K562 (cell line): ENCODE measurements at regions not wholly inside any gene's neighbourhood (a gene's known extent, or its start where the extent isn't known, plus 50 kb on each side); places are given as distances from the start of the nearest gene placed in this dataset.

Experiments
- ATF4 ChIP-seq: fragments of 450-650 bp; formaldehyde crosslinking; IDR thresholded peaks from 2 replicates; pipeline ENCODE4 v1.4.0; 2022; ENCODE audit warnings: mild to moderate bottlenecking, moderate library complexity
- C11orf30 ChIP-seq: fragments of 450-650 bp; IDR thresholded peaks from 2 replicates; pipeline ENCODE4 v1.6.1; 2016; ENCODE audit warnings: low read depth, mild to moderate bottlenecking
- ELF2 ChIP-seq: fragments of 250-450 bp; sonication (Bioruptor Pico); IDR thresholded peaks from 2 replicates; pipeline ENCODE4 v1.5.0; 2021; ENCODE audit warnings: mild to moderate bottlenecking
- EP300 ChIP-seq: IDR thresholded peaks from 2 replicates; pipeline ENCODE4 v1.6.1; 2012; ENCODE audit warnings: low read length, improper control_type of control experiment
- EWSR1 ChIP-seq: fragments of 450-650 bp; IDR thresholded peaks from 2 replicates; pipeline ENCODE4 v1.6.1; 2018; ENCODE audit warnings: borderline replicate concordance, mild to moderate bottlenecking, low read depth, moderate library complexity; ENCODE audit not compliant: partially characterized antibody
- EZH2 ChIP-seq: IDR thresholded peaks from 2 replicates; pipeline ENCODE4 v1.6.1; 2012; ENCODE audit warnings: low read depth, mild to moderate bottlenecking, inconsistent platforms, low read length, borderline replicate concordance
- FOXJ2 ChIP-seq: fragments of 200-800 bp; sonication (Bioruptor generic); IDR thresholded peaks from 2 replicates; pipeline ENCODE4 v1.6.1; 2016; ENCODE audit warnings: missing genetic modification characterization, missing compliant biosample characterization
- FOXP4 ChIP-seq: sonication (generic); formaldehyde crosslinking; IDR thresholded peaks from 2 replicates; pipeline ENCODE4 v1.8.0; 2022; ENCODE audit warnings: mild to moderate bottlenecking, missing genetic modification reagents, borderline replicate concordance
- HEY1 ChIP-seq: fragments of 250-450 bp; sonication (Bioruptor Pico); IDR thresholded peaks from 2 replicates; pipeline ENCODE4 v1.5.0; 2020; ENCODE audit warnings: mild to moderate bottlenecking, moderate library complexity, borderline replicate concordance
- JUN ChIP-seq, 2 experiments: sonication (generic) in 1 of 2; formaldehyde crosslinking in 1 of 2; IDR thresholded peaks; 2 replicates each; pipeline versions ENCODE4 v1.6.1 to v1.8.0; 2012 to 2022; ENCODE audit warnings: borderline replicate concordance in 2 of 2, mild to moderate bottlenecking in 2 of 2, improper control_type of control experiment in 1 of 2, low read depth in 1 of 2, low read length in 1 of 2, missing genetic modification reagents in 1 of 2
- MEIS2 ChIP-seq: fragments of 450-650 bp; IDR thresholded peaks from 2 replicates; pipeline ENCODE4 v1.6.1; 2014; ENCODE audit warnings: mild to moderate bottlenecking; ENCODE audit not compliant: partially characterized antibody
- NEUROD1 ChIP-seq: fragments of 150-350 bp; IDR thresholded peaks from 2 replicates; pipeline ENCODE4 v1.6.1; 2014; ENCODE audit warnings: borderline replicate concordance, low read length, low read depth; ENCODE audit not compliant: partially characterized antibody
- POLR2A ChIP-seq: fragments of 450-650 bp; conservative IDR thresholded peaks from 2 replicates; pipeline ENCODE4 v1.6.1; 2016
- SMAD4 ChIP-seq: fragments of 250-450 bp; sonication (Bioruptor Pico); conservative IDR thresholded peaks from 2 replicates; pipeline ENCODE4 v1.8.0; 2021; ENCODE audit warnings: inconsistent platforms, mild to moderate bottlenecking, moderate library complexity
- SNAPC5 ChIP-seq: fragments of 250-450 bp; sonication (Bioruptor Pico); IDR thresholded peaks from 2 replicates; pipeline ENCODE4 v1.8.0; 2021; ENCODE audit warnings: moderate library complexity, mild to moderate bottlenecking, inconsistent platforms
- STAG1 ChIP-seq: sonication (generic); formaldehyde crosslinking; IDR thresholded peaks from 2 replicates; pipeline ENCODE4 v1.5.0; 2020; ENCODE audit warnings: missing genetic modification reagents, borderline replicate concordance
- TCF7L2 ChIP-seq: fragments of 150-350 bp; IDR thresholded peaks from 2 replicates; pipeline ENCODE4 v1.6.1; 2016; ENCODE audit warnings: low read depth, mild to moderate bottlenecking, low read length, moderate library complexity
- TRIM24 ChIP-seq, 2 experiments: fragments of 450-650 bp; IDR thresholded peaks; 2 replicates each; pipeline ENCODE4 v1.6.1; 2016
- ZNF121 ChIP-seq: sonication (generic); formaldehyde crosslinking; conservative IDR thresholded peaks from 2 replicates; pipeline ENCODE4 v1.8.0; 2022; ENCODE audit warnings: missing genetic modification reagents
- ZNF133 ChIP-seq: fragments of 250-450 bp; sonication (Bioruptor Pico); IDR thresholded peaks from 2 replicates; pipeline ENCODE4 v1.4.0; 2020; ENCODE audit warnings: mild to moderate bottlenecking
- ZNF174 ChIP-seq: fragments of 250-450 bp; sonication (Bioruptor Pico); IDR thresholded peaks from 2 replicates; pipeline ENCODE4 v1.4.0; 2020; ENCODE audit warnings: mild to moderate bottlenecking
- ZNF184 ChIP-seq: sonication (generic); formaldehyde crosslinking; IDR thresholded peaks from 2 replicates; pipeline ENCODE4 v1.5.0; 2020; ENCODE audit warnings: missing genetic modification reagents
- ZNF197 ChIP-seq: fragments of 200-800 bp; sonication (Bioruptor generic); IDR thresholded peaks from 2 replicates; pipeline ENCODE4 v1.6.1; 2016; ENCODE audit warnings: low read depth, missing genetic modification characterization, missing compliant biosample characterization
- ZNF282 ChIP-seq: sonication (generic); formaldehyde crosslinking; IDR thresholded peaks from 2 replicates; pipeline ENCODE4 v1.8.1; 2023; ENCODE audit warnings: missing genetic modification reagents
- ZNF347 ChIP-seq: fragments of 450-650 bp; formaldehyde crosslinking; IDR thresholded peaks from 2 replicates; pipeline ENCODE4 v1.4.0; 2020; ENCODE audit warnings: low read depth, mild to moderate bottlenecking, moderate library complexity
- TF ChIP-seq, protein P1 (sequence below): fragments of 450-650 bp; formaldehyde crosslinking; conservative IDR thresholded peaks from 2 replicates; pipeline ENCODE4 v1.4.0; 2022; ENCODE audit warnings: mild to moderate bottlenecking, missing genetic modification characterization

DNA sequence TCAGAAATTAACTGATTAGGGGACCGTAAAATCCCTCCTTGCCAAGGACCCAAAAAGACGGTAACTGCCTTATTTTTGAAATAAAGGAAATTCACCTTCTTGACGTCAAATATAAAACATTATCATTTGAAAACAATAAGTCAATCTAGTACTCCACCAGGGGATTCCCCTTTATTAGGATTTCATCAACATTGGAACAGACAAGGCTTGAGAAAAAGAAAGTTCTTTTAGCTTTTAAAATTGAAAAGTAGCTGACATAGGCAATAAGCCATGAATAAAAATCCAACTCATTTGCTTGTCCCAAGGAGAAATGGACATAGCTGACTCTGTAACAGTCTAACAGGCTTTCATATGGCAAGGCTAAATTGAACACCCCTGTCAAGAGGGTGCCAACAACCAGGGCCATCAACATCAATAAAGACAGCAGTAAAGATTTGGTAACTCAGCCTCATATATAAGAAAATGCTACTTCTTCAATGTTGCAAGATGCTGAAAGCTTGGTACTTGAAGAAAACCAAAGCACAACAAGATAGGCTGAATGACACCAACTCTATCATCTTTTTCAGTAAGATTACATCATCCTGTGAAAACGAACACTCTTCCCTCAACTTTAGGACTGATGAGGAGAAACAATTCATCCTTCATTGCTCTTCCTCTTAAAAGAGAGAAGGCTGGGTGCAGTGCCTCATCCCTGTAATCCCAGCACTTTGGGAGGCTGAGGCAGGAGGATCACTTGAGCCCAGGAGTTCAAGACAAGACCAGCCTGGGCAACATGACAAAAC is 121.0 kb upstream of the PRDM1 start (continued):
- TF ChIP-seq SNAPC5 (CRISPR knock-in tag) (no peak), EP300 (peak; percentile 42; the same call in 1 of the 2 replicates), ZNF347 (CRISPR knock-in tag) (no peak), C11orf30 (peak; percentile 32; the same call in 1 of the 2 replicates), ZNF197 (CRISPR knock-in tag) (no peak), ZNF121 (CRISPR knock-in tag) (no peak), MEIS2 (peak; percentile 37), ZNF184 (CRISPR knock-in tag) (no peak), JUN (IDR thresholded peaks at IDR 0.05; ENCODE audit: borderline replicate concordance, low read depth, low read length) (no peak), JUN (CRISPR knock-in tag; IDR thresholded peaks at IDR 0.05; ENCODE audit: borderline replicate concordance) (no peak), ATF4 (CRISPR knock-in tag) (peak; percentile 68), TRIM24 (IDR thresholded peaks at IDR 0.05) (peak in 1 of 2 experiments; percentile 82; a peak in 1 of 4 replicates), POLR2A (no peak), EWSR1 (no peak), FOXJ2 (peak; percentile 52; the same call in 1 of the 2 replicates), NEUROD1 (no peak), HEY1 (CRISPR knock-in tag) (no peak), TCF7L2 (no peak), SMAD4 (CRISPR knock-in tag) (no peak), ZNF282 (CRISPR knock-in tag) (no peak), STAG1 (no peak), FOXP4 (CRISPR knock-in tag) (no peak), EZH2 (no peak), ZNF133 (CRISPR knock-in tag) (no peak), ZNF174 (CRISPR knock-in tag) (no peak), ELF2 (CRISPR knock-in tag) (no peak)
- TF ChIP-seq, protein P1, sequence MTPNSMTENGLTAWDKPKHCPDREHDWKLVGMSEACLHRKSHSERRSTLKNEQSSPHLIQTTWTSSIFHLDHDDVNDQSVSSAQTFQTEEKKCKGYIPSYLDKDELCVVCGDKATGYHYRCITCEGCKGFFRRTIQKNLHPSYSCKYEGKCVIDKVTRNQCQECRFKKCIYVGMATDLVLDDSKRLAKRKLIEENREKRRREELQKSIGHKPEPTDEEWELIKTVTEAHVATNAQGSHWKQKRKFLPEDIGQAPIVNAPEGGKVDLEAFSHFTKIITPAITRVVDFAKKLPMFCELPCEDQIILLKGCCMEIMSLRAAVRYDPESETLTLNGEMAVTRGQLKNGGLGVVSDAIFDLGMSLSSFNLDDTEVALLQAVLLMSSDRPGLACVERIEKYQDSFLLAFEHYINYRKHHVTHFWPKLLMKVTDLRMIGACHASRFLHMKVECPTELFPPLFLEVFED = no peak
